ENCODE measurements at regions not wholly inside any gene's neighbourhood (a gene's known extent, or its start where the extent isn't known, plus 50 kb on each side); places are given as distances from the start of the nearest gene placed in this dataset.

DNA sequence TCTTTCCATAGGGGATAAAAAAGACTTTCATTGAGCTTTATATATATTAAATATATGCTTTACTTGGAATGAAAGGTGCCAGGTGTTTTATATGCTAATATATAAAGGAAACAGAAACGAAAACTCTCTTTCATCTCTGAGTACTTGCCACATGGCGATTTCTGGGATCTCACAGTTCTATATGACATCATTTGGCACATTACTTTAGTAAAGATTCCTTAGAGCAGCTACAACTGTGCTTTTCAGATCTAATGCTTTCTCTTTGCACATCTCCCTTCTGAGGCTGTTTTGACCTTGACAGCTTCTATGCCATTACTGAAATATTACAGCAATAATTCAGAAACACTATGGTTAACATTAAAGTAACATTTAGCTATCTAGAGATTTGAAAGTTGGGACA is 1082.9 kb upstream of the CDH2 start:
- TF ChIP-seq POLR2A (IDR thresholded peaks at IDR 0.05): no peak
- TF ChIP-seq, protein P1, sequence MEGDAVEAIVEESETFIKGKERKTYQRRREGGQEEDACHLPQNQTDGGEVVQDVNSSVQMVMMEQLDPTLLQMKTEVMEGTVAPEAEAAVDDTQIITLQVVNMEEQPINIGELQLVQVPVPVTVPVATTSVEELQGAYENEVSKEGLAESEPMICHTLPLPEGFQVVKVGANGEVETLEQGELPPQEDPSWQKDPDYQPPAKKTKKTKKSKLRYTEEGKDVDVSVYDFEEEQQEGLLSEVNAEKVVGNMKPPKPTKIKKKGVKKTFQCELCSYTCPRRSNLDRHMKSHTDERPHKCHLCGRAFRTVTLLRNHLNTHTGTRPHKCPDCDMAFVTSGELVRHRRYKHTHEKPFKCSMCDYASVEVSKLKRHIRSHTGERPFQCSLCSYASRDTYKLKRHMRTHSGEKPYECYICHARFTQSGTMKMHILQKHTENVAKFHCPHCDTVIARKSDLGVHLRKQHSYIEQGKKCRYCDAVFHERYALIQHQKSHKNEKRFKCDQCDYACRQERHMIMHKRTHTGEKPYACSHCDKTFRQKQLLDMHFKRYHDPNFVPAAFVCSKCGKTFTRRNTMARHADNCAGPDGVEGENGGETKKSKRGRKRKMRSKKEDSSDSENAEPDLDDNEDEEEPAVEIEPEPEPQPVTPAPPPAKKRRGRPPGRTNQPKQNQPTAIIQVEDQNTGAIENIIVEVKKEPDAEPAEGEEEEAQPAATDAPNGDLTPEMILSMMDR (IDR thresholded peaks at IDR 0.05): no peak

Measured in lower leg skin (tissue), 3 donors.